ENCODE measurements at regions not wholly inside any gene's neighbourhood (a gene's known extent, or its start where the extent isn't known, plus 50 kb on each side); places are given as distances from the start of the nearest gene placed in this dataset.

DNA sequence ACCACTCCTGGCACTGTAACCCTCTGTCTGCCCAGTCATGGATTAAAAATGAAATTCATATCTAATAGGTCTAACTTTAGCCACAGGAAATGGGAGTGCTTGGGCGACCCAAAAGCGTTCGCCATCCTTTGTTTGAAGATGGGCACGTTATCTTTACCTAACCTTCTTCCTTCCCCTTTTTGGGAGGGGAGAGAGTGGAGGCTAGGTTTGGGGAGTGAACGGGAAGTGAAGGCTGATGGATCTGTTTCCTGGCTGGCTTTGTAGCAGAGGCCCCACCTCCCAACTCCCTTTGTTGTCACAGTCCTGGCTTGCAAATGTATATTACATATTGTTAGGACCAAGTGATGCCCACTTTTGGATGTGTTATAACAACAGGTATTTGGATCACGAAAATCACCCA lies 98.1 kb upstream of the ARHGEF3 start:
- TF ChIP-seq POLR2AphosphoS5 (IDR thresholded peaks at IDR 0.05; ENCODE audit: low read depth) (no peak), CTCF (IDR thresholded peaks at IDR 0.05; ENCODE audit: insufficient read depth, low read length) (no peak), GABPA (IDR thresholded peaks at IDR 0.05; ENCODE audit: low read depth) (no peak)

All from HL-60 (cell line).